ENCODE measurements at regions not wholly inside any gene's neighbourhood (a gene's known extent, or its start where the extent isn't known, plus 50 kb on each side); places are given as distances from the start of the nearest gene placed in this dataset.

DNA sequence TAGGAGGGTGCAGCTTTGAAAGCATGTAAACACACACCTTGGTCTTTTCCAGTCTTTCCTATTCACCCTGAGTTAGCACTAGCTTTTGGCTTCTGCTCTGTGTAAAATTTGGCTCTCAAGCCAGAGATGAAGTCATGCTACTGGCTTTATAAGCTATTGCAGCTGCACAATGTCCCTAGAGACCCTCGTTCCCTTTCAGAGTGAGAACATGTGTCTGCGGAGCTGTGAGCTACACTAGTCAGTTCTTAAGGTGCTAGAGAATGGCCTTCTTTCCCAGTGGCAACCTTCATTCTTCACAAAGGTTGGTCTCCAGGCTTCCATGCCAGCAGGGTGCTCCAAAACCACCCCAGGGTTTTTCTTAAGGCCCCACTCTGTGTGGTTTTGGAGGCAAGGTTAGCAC lies 199.1 kb downstream of the SPATA18 start:
- no peak overlapping the region for H3K4me3 ChIP-seq (ENCODE audit: low read depth, low read length, poor library complexity, severe bottlenecking)
- POLR2A ChIA-PET = no interaction called here
- H3K79me2 ChIP-seq (ENCODE audit: insufficient read depth, low read depth, low read length) = no peaks in the 10 kb centered on the region
- intact Hi-C loops (cut with micrococcal nuclease; ENCODE audit: unreplicated experiment) = no loop called here
- TF ChIP-seq, protein P1, sequence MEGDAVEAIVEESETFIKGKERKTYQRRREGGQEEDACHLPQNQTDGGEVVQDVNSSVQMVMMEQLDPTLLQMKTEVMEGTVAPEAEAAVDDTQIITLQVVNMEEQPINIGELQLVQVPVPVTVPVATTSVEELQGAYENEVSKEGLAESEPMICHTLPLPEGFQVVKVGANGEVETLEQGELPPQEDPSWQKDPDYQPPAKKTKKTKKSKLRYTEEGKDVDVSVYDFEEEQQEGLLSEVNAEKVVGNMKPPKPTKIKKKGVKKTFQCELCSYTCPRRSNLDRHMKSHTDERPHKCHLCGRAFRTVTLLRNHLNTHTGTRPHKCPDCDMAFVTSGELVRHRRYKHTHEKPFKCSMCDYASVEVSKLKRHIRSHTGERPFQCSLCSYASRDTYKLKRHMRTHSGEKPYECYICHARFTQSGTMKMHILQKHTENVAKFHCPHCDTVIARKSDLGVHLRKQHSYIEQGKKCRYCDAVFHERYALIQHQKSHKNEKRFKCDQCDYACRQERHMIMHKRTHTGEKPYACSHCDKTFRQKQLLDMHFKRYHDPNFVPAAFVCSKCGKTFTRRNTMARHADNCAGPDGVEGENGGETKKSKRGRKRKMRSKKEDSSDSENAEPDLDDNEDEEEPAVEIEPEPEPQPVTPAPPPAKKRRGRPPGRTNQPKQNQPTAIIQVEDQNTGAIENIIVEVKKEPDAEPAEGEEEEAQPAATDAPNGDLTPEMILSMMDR (conservative IDR thresholded peaks at IDR 0.05; ENCODE audit: low read length) = no peak
- TF ChIP-seq EZH2phosphoT487 (IDR thresholded peaks at IDR 0.05; ENCODE audit: borderline replicate concordance, low read depth, low read length) = no peak
- H3K9me3 ChIP-seq (ENCODE audit: low read length) = no peaks in the 10 kb centered on the region
- CTCF ChIA-PET (ENCODE audit: unreplicated experiment) = no interaction called here
- no peak overlapping the region for H2AFZ ChIP-seq (ENCODE audit: low read length)
- peak; percentile 3 for DNase-seq (ENCODE audit: low spot score)
- H3K27ac ChIP-seq (ENCODE audit: low read depth, low read length, poor library complexity, severe bottlenecking) = no peak overlapping the region
- no peaks in the 10 kb centered on the region for H3K9me2 ChIP-seq (ENCODE audit: insufficient read depth, low read length)
- H3K4me1 ChIP-seq (ENCODE audit: insufficient read depth, low read length, poor library complexity, severe bottlenecking) = no peaks in the 10 kb centered on the region
- no peak overlapping the region for H3K4me2 ChIP-seq (ENCODE audit: low read length)
- no peaks in the 10 kb centered on the region for H4K20me1 ChIP-seq (ENCODE audit: insufficient read depth, low read length)
- no peaks in the 10 kb centered on the region for H3K36me3 ChIP-seq (ENCODE audit: insufficient read depth, low read length)
- BruUV-seq (replicated peaks) = no TSS peak

DNA sequence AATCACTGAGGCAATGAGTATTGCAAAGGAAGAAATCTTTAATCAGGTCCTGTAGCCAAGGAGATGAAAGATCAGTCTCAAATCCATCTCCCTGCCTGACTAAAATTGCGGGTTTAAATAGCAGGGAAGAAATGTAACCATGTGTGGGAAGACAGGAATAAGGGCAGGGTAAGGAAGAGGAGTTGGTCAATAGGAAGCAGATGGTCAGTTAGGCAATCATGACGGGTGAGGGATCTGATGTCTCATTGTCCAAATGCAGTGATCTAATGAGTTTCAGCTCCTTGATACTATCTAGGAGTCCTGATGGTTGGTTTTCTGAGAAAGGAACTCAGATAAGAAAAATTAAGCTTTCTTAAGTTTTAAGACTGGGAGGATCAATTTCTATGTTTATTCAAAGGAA lies 200.8 kb downstream of the SPATA18 start:
- ChIA-PET POLR2A (no interaction called here), CTCF (ENCODE audit: unreplicated experiment) (no interaction called here)
- Histone ChIP-seq H3K9me3 (ENCODE audit: low read length) (no peaks in the 10 kb centered on the region), H3K4me3 (ENCODE audit: low read depth, low read length, poor library complexity, severe bottlenecking) (no peak overlapping the region), H3K36me3 (ENCODE audit: insufficient read depth, low read length) (no peaks in the 10 kb centered on the region), H4K20me1 (ENCODE audit: insufficient read depth, low read length) (no peaks in the 10 kb centered on the region), H3K79me2 (ENCODE audit: insufficient read depth, low read depth, low read length) (no peaks in the 10 kb centered on the region), H3K27ac (ENCODE audit: low read depth, low read length, poor library complexity, severe bottlenecking) (no peak overlapping the region), H3K4me2 (ENCODE audit: low read length) (no peak overlapping the region), H2AFZ (ENCODE audit: low read length) (no peak overlapping the region), H3K9me2 (ENCODE audit: insufficient read depth, low read length) (no peaks in the 10 kb centered on the region), H3K4me1 (ENCODE audit: insufficient read depth, low read length, poor library complexity, severe bottlenecking) (no peaks in the 10 kb centered on the region)
- no peak for DNase-seq (ENCODE audit: low spot score)
- BruUV-seq (replicated peaks) = no TSS peak
- intact Hi-C loops (cut with micrococcal nuclease; ENCODE audit: unreplicated experiment) = no loop called here
- TF ChIP-seq EZH2phosphoT487 (IDR thresholded peaks at IDR 0.05; ENCODE audit: borderline replicate concordance, low read depth, low read length) = no peak
- TF ChIP-seq, protein P1 (conservative IDR thresholded peaks at IDR 0.05; ENCODE audit: low read length) = no peak

DNA sequence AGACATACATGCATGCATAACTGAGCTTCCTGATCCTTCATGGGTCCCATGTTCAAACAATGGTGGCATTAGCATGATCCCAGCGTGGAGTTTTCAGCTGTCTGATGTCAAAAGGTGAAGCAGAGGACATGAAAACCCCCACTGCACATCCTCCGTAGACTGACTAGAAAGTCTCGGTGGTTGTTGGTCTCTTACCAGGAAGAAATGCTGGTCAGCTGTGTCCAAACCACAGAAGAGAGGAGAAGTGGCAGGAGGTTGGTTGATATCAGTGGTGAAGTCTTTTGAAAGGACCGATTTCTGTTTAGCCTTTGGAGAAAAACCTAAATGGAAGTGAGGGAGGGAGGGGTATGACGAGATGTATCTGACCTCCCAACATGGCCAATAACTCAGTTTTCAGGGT lies 201.9 kb downstream of the SPATA18 start:
- H3K9me3 ChIP-seq (ENCODE audit: low read length) = no peaks in the 10 kb centered on the region
- no peak for DNase-seq (ENCODE audit: low spot score)
- BruUV-seq (replicated peaks) = no TSS peak
- H4K20me1 ChIP-seq (ENCODE audit: insufficient read depth, low read length) = no peaks in the 10 kb centered on the region
- intact Hi-C loops (cut with micrococcal nuclease; ENCODE audit: unreplicated experiment) = no loop called here
- ChIA-PET POLR2A (no interaction called here), CTCF (ENCODE audit: unreplicated experiment) (no interaction called here)
- H3K4me1 ChIP-seq (ENCODE audit: insufficient read depth, low read length, poor library complexity, severe bottlenecking) = no peaks in the 10 kb centered on the region
- TF ChIP-seq EZH2phosphoT487 (IDR thresholded peaks at IDR 0.05; ENCODE audit: borderline replicate concordance, low read depth, low read length) = no peak
- TF ChIP-seq, protein P1 (conservative IDR thresholded peaks at IDR 0.05; ENCODE audit: low read length) = no peak
- no peaks in the 10 kb centered on the region for H3K9me2 ChIP-seq (ENCODE audit: insufficient read depth, low read length)
- no peak overlapping the region for H2AFZ ChIP-seq (ENCODE audit: low read length)
- H3K36me3 ChIP-seq (ENCODE audit: insufficient read depth, low read length) = no peaks in the 10 kb centered on the region
- H3K4me3 ChIP-seq (ENCODE audit: low read depth, low read length, poor library complexity, severe bottlenecking) = no peak overlapping the region
- H3K27ac ChIP-seq (ENCODE audit: low read depth, low read length, poor library complexity, severe bottlenecking) = no peak overlapping the region
- H3K79me2 ChIP-seq (ENCODE audit: insufficient read depth, low read depth, low read length) = no peaks in the 10 kb centered on the region
- no peak overlapping the region for H3K4me2 ChIP-seq (ENCODE audit: low read length)
